MCF 10A (cell line): ENCODE measurements at regions not wholly inside any gene's neighbourhood (a gene's known extent, or its start where the extent isn't known, plus 50 kb on each side); places are given as distances from the start of the nearest gene placed in this dataset.

ENCODE experiments used
- BruUV-seq: library from RNA; stranded (reverse); fragments of 400-500 nt; replicated peaks from 2 replicates; lab custom pipeline; 2021; lab: Mats Ljungman, UMichigan
- CTCF ChIA-PET: fragments of 300-600 bp; sonication (Branson Sonifier 250); formaldehyde crosslinking; extraction: SDS; loops from one replicate; lab custom pipeline; 2021; ENCODE audit warnings: antibody characterized with exemption, inconsistent platforms; lab: Yijun Ruan, JAX
- POLR2A ChIA-PET: fragments of 300-600, 350-650 bp; sonication (Branson Sonifier 250); formaldehyde crosslinking; extraction: SDS; loops from one replicate; lab custom pipeline; 2020; ENCODE audit warnings: antibody characterized with exemption, inconsistent platforms; lab: Yijun Ruan, JAX
- DNase-seq: peaks from one replicate; pipeline ENCODE4 v3.0.0-alpha.2; 2018; ENCODE audit not compliant: unreplicated experiment
- H3K27ac Mint-ChIP-seq: one replicate; pipeline ENCODE4 v1.8.0; 2022; ENCODE audit warnings: mild to moderate bottlenecking, low read depth, mixed read lengths; ENCODE audit not compliant: unreplicated experiment
- H3K27me3 Mint-ChIP-seq: one replicate; pipeline ENCODE4 v1.8.0; 2022; ENCODE audit warnings: mixed read lengths; ENCODE audit not compliant: insufficient read depth, unreplicated experiment
- H3K36me3 Mint-ChIP-seq: one replicate; pipeline ENCODE4 v1.8.0; 2022; ENCODE audit warnings: mild to moderate bottlenecking, moderate library complexity, mixed read lengths; ENCODE audit not compliant: insufficient read depth, unreplicated experiment
- H3K4me1 Mint-ChIP-seq: one replicate; pipeline ENCODE4 v1.8.0; 2022; ENCODE audit warnings: mixed read lengths; ENCODE audit not compliant: insufficient read depth, unreplicated experiment
- H3K4me3 Mint-ChIP-seq: one replicate; pipeline ENCODE4 v1.8.0; 2022; ENCODE audit warnings: mild to moderate bottlenecking, moderate library complexity, mixed read lengths; ENCODE audit not compliant: unreplicated experiment
- H3K9me3 Mint-ChIP-seq: one replicate; pipeline ENCODE4 v1.8.0; 2022; ENCODE audit warnings: mixed read lengths; ENCODE audit not compliant: unreplicated experiment
- intact Hi-C: fragments of 100-400 bp; cut with micrococcal nuclease; formaldehyde crosslinking; loops from 2 replicates; pipeline ENCODE4 v1.14.1; 2022
- TF ChIP-seq, protein P1 (sequence below): fragments of 200-600 bp; IDR thresholded peaks from one replicate; pipeline ENCODE4 v1.8.0; 2022; ENCODE audit warnings: antibody characterized with exemption, mild to moderate bottlenecking; ENCODE audit not compliant: unreplicated experiment

DNA sequence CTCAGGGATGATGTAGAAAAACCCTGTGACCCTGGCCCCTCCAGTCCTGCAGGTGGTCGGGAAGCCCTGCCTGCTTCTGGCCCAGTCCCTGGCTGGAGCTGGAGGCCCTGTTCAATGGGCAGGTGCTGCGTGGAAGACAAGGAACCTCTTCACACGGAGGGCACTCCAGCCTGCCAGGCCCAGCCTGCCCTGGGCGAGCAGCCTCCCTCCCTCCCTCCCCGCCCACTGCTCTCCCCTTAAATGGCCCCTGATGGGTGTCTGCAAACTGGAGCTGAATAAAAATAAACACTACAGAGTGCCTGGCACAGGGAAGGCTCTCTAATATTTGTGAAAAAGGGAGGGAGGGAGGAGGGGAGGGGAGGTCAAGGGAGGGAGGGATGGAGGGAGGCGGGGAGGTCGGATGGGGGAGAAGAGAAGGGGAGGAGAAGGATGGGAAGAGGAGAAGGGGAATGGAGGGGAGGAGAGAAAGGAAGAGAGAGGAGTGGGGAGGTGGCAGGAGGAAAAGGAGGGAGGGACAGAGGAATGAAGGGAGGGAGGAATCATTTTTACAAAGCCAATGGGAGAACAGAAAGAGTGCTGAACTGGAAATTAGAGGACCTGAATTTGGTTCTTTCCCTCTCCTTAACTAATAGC lies 222.8 kb upstream of the TNRC6C start:
- intact Hi-C loops = no loop called here
- H3K9me3 Mint-ChIP-seq = peaks cover 12% of the 10 kb centered on the region
- no TSS peak for BruUV-seq
- H3K27ac Mint-ChIP-seq = no peak overlapping the region
- POLR2A ChIA-PET = interaction anchor here (1.0 kb wide), 1 partner anchor 119 kb away, joined by 3 read pairs; no protein-coding TSS in a partner anchor
- no peaks in the 10 kb centered on the region for H3K4me1 Mint-ChIP-seq
- DNase-seq = no peak
- H3K36me3 Mint-ChIP-seq = no peaks in the 10 kb centered on the region
- peaks cover 55% of the 10 kb centered on the region for H3K27me3 Mint-ChIP-seq
- CTCF ChIA-PET = no interaction called here
- TF ChIP-seq, protein P1, sequence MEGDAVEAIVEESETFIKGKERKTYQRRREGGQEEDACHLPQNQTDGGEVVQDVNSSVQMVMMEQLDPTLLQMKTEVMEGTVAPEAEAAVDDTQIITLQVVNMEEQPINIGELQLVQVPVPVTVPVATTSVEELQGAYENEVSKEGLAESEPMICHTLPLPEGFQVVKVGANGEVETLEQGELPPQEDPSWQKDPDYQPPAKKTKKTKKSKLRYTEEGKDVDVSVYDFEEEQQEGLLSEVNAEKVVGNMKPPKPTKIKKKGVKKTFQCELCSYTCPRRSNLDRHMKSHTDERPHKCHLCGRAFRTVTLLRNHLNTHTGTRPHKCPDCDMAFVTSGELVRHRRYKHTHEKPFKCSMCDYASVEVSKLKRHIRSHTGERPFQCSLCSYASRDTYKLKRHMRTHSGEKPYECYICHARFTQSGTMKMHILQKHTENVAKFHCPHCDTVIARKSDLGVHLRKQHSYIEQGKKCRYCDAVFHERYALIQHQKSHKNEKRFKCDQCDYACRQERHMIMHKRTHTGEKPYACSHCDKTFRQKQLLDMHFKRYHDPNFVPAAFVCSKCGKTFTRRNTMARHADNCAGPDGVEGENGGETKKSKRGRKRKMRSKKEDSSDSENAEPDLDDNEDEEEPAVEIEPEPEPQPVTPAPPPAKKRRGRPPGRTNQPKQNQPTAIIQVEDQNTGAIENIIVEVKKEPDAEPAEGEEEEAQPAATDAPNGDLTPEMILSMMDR = no peak
- no peak overlapping the region for H3K4me3 Mint-ChIP-seq

DNA sequence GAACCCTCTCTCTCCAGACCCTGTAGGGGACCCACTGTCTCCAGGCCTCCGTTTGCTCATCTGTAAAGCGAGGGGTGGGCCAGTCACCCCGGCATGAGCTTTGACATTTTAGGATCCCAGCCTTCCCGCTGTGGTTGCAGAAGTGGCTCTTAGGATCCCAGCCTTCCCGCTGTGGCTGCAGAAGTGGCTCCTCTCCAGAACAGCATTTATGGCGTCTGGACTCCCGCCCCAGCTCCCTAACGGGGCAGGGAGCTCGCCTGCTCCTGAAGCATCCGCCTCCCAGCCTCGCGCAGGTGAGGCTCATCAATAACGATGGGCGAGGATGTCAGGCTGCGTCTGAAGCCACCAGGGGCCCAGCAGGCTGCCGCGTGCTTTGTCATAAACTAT lies 222.3 kb upstream of the TNRC6C start:
- H3K4me3 Mint-ChIP-seq = no peak overlapping the region
- CTCF ChIA-PET = no interaction called here
- TF ChIP-seq, protein P1 = no peak
- peaks cover 11% of the 10 kb centered on the region for H3K9me3 Mint-ChIP-seq
- H3K27ac Mint-ChIP-seq = no peak overlapping the region
- H3K27me3 Mint-ChIP-seq = peaks cover 51% of the 10 kb centered on the region
- H3K4me1 Mint-ChIP-seq = no peaks in the 10 kb centered on the region
- DNase-seq = no peak
- no TSS peak for BruUV-seq
- no peaks in the 10 kb centered on the region for H3K36me3 Mint-ChIP-seq
- POLR2A ChIA-PET = no interaction called here
- intact Hi-C loops = no loop called here

DNA sequence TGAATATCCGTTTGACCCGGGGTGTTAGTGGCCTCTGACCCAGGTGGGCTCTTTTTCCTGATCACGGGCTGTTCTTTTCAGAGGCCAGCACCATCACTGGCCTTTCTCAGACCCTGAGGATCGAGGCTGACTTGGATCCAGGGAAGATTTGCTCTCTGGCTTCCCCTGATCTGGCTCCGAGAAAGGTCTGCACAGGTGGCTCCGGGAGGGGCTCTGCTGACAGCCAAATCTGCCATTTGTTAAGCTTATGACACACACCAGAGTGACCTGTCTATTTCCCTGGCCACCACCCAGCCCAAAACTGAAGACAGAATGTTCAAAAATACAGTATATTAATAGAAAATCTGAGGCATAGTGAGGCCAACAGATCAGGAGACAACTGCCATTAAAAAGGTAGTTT lies 221.8 kb upstream of the TNRC6C start:
- H3K4me1 Mint-ChIP-seq = no peaks in the 10 kb centered on the region
- ChIA-PET CTCF (no interaction called here), POLR2A (no interaction called here)
- no peak overlapping the region for H3K27ac Mint-ChIP-seq
- H3K9me3 Mint-ChIP-seq = peaks cover 11% of the 10 kb centered on the region
- TF ChIP-seq, protein P1 = no peak
- BruUV-seq = no TSS peak
- DNase-seq = no peak
- no peaks in the 10 kb centered on the region for H3K36me3 Mint-ChIP-seq
- intact Hi-C loops = no loop called here
- peaks cover 51% of the 10 kb centered on the region for H3K27me3 Mint-ChIP-seq
- H3K4me3 Mint-ChIP-seq = no peak overlapping the region

DNA sequence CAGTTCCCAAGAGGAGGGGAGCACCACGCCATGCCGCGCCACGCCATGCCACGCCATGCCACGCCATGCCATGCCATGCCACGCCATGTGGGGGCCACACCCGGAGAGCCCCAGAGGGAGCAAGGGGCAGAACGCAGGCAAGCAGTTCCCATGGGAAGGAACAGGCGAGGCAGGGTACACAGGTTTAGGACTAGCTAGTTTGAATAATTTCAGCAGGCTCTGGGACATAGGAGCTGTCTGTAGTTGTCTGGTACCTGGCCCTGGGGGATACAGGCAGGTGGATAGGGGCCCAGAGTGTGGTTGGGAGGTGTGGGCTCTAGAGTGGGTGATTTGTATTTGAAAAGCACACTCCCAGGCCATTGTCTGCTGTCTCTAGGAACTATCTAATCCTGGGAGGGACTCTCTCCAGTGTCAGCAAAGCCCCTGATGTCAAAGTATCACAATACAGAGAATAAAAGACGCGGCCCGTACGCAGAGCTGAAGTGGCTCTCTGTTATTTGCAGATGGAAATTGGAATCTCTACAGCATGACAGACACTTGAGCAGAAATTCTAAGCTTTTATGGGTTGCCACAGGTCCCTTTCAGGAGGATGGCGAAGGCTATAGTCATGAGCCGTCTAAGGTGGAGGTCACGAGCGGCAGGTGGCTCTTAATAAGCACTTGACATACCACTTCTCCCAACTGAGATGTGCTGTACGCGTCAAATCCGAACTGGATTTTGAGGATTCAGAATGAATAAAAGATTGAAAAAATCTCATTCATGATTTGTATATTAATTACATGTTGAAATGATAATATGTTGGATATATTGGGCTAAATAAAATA lies 220.8 kb upstream of the TNRC6C start:
- peaks cover 51% of the 10 kb centered on the region for H3K27me3 Mint-ChIP-seq
- BruUV-seq = no TSS peak
- intact Hi-C loops = no loop called here
- H3K36me3 Mint-ChIP-seq = no peaks in the 10 kb centered on the region
- no peaks in the 10 kb centered on the region for H3K4me1 Mint-ChIP-seq
- H3K9me3 Mint-ChIP-seq = peaks cover 4% of the 10 kb centered on the region
- ChIA-PET CTCF (no interaction called here), POLR2A (no interaction called here)
- H3K27ac Mint-ChIP-seq = no peak overlapping the region
- TF ChIP-seq, protein P1 = no peak
- no peak overlapping the region for H3K4me3 Mint-ChIP-seq
- DNase-seq = no peak
